ENCODE measurements at regions not wholly inside any gene's neighbourhood (a gene's known extent, or its start where the extent isn't known, plus 50 kb on each side); places are given as distances from the start of the nearest gene placed in this dataset.

GRCh38 chr1:181153634-181153961 lies 65.1 kb downstream of the IER5 start:
- TF ChIP-seq CTCF (IDR thresholded peaks at IDR 0.05) = no peak
- no peak for TF ChIP-seq POLR2A (IDR thresholded peaks at IDR 0.05)

Measured in tibial nerve (tissue), 3 donors.